IMR-90 (cell line): ENCODE measurements at regions not wholly inside any gene's neighbourhood (a gene's known extent, or its start where the extent isn't known, plus 50 kb on each side); places are given as distances from the start of the nearest gene placed in this dataset.

Experiments
- ATAC-seq: fragments of 200-7000 bp; cut with Tn5 transposase; 2 replicates; pipeline ENCODE4 v1.9.1; 2020; ENCODE audit warnings: low read depth, mild to moderate bottlenecking, moderate library complexity
- BruUV-seq: library from RNA; stranded (reverse); fragments of 400-500 nt; replicated peaks from 2 replicates; lab custom pipeline; 2021; lab: Mats Ljungman, UMichigan
- CTCF ChIA-PET: fragments of 300-600 bp; formaldehyde crosslinking; extraction: SDS; loops from one replicate; lab custom pipeline; 2021; ENCODE audit warnings: antibody characterized with exemption; lab: Yijun Ruan, JAX
- POLR2A ChIA-PET: fragments of 300-600 bp; sonication (Branson Sonifier 250); formaldehyde crosslinking; loops from one replicate; lab custom pipeline; 2022; ENCODE audit warnings: antibody characterized with exemption; ENCODE audit not compliant: unreplicated experiment; lab: Charles Lee
- DNase-seq: peaks from one replicate; pipeline ENCODE4 v3.0.0; 2013
- H2AFZ ChIP-seq: replicated peaks from 2 replicates; pipeline ENCODE3; 2013; ENCODE audit warnings: low read length, mild to moderate bottlenecking; ENCODE audit not compliant: poor library complexity
- H2AK5ac ChIP-seq: 2 replicates; pipeline ENCODE4 v1.6.1; 2013; ENCODE audit warnings: low read depth, low read length, inconsistent platforms
- H2AK9ac ChIP-seq: replicated peaks from 2 replicates; pipeline ENCODE3; 2013; ENCODE audit warnings: mild to moderate bottlenecking, low read depth, low read length, moderate library complexity; ENCODE audit not compliant: poor library complexity
- H2BK120ac ChIP-seq: 2 replicates; pipeline ENCODE4 v1.6.1; 2013; ENCODE audit warnings: low read depth, low read length, inconsistent platforms
- H2BK15ac ChIP-seq: 3 replicates; pipeline ENCODE4 v1.6.1; 2013; ENCODE audit warnings: low read depth, low read length, inconsistent platforms
- H2BK20ac ChIP-seq: 2 replicates; pipeline ENCODE4 v1.6.1; 2013; ENCODE audit warnings: low read depth, mild to moderate bottlenecking, inconsistent platforms, low read length, moderate library complexity
- H2BK5ac ChIP-seq: 2 replicates; pipeline ENCODE4 v1.6.1; 2013; ENCODE audit warnings: mild to moderate bottlenecking, low read depth, low read length, inconsistent platforms; ENCODE audit not compliant: poor library complexity, severe bottlenecking
- H3K14ac ChIP-seq: replicated peaks from 2 replicates; pipeline ENCODE4 v1.6.1; 2013; ENCODE audit warnings: low read depth, low read length, inconsistent platforms
- H3K18ac ChIP-seq: 2 replicates; pipeline ENCODE4 v1.6.1; 2013; ENCODE audit warnings: low read depth, low read length, control low read depth
- H3K23ac ChIP-seq: 2 replicates; pipeline ENCODE4 v1.6.1; 2013; ENCODE audit warnings: low read depth, low read length, inconsistent platforms
- H3K27ac ChIP-seq: 2 replicates; pipeline ENCODE4 v1.5.1; 2013; ENCODE audit warnings: mild to moderate bottlenecking, control low read depth, low read length; ENCODE audit not compliant: insufficient read depth
- H3K27me3 ChIP-seq: 2 replicates; pipeline ENCODE4 v1.6.1; 2013; ENCODE audit warnings: low read length; ENCODE audit not compliant: control insufficient read depth, insufficient read depth
- H3K36me3 ChIP-seq: 2 replicates; pipeline ENCODE4 v1.6.1; 2013; ENCODE audit warnings: low read length, mixed read lengths; ENCODE audit not compliant: control insufficient read depth, insufficient read depth
- H3K4ac ChIP-seq: 2 replicates; pipeline ENCODE4 v1.6.1; 2013; ENCODE audit warnings: low read depth, low read length, inconsistent platforms
- H3K4me1 ChIP-seq: 2 replicates; pipeline ENCODE4 v1.6.1; 2013; ENCODE audit warnings: low read length, mixed read lengths; ENCODE audit not compliant: control insufficient read depth, insufficient read depth
- H3K4me2 ChIP-seq: 2 replicates; pipeline ENCODE4 v1.6.1; 2013; ENCODE audit warnings: low read depth, mild to moderate bottlenecking, control low read depth, low read length, moderate library complexity
- H3K4me3 ChIP-seq: 2 replicates; pipeline ENCODE4 v1.5.1; 2013; ENCODE audit warnings: low read depth, mild to moderate bottlenecking, control low read depth, low read length, moderate library complexity; ENCODE audit not compliant: insufficient read depth
- H3K56ac ChIP-seq: 2 replicates; pipeline ENCODE4 v1.6.1; 2013; ENCODE audit warnings: low read length, inconsistent platforms; ENCODE audit not compliant: insufficient read depth; ENCODE audit errors: extremely low read depth
- H3K79me1 ChIP-seq, 2 experiments: 2 replicates each; pipeline ENCODE4 v1.6.1; 2013; ENCODE audit warnings: low read length in 2 of 2, inconsistent platforms in 1 of 2, low read depth in 1 of 2
- H3K9ac ChIP-seq: 2 replicates; pipeline ENCODE4 v1.6.1; 2013; ENCODE audit warnings: low read depth, low read length, control low read depth
- H3K9me1 ChIP-seq: 2 replicates; pipeline ENCODE4 v1.6.1; 2013; ENCODE audit warnings: low read length, inconsistent platforms; ENCODE audit not compliant: insufficient read depth
- H3K9me3 ChIP-seq: 2 replicates; pipeline ENCODE4 v1.6.1; 2013; ENCODE audit warnings: low read length; ENCODE audit not compliant: control insufficient read depth, insufficient read depth
- H4K20me1 ChIP-seq: 2 replicates; pipeline ENCODE4 v1.6.1; 2013; ENCODE audit warnings: low read length, inconsistent platforms; ENCODE audit not compliant: insufficient read depth
- H4K5ac ChIP-seq: 2 replicates; pipeline ENCODE4 v1.6.1; 2013; ENCODE audit warnings: mild to moderate bottlenecking, low read depth, low read length, control low read depth
- H4K8ac ChIP-seq, 2 experiments: 2 replicates each; pipeline ENCODE4 v1.6.1; 2013; ENCODE audit warnings: low read depth in 2 of 2, low read length in 2 of 2, control low read depth in 1 of 2, inconsistent platforms in 1 of 2
- H4K91ac ChIP-seq: 2 replicates; pipeline ENCODE4 v1.6.1; 2013; ENCODE audit warnings: low read depth, low read length, inconsistent platforms; ENCODE audit not compliant: insufficient read depth
- CHD1 ChIP-seq: IDR thresholded peaks from 2 replicates; pipeline ENCODE4 v1.6.1; 2012; ENCODE audit warnings: low read depth, low read length, improper control_type of control experiment
- ELK1 ChIP-seq: fragments of 150-350 bp; IDR thresholded peaks from 2 replicates; pipeline ENCODE4 v1.6.1; 2016; ENCODE audit warnings: low read depth, mild to moderate bottlenecking, low read length, moderate library complexity, borderline replicate concordance
- RCOR1 ChIP-seq: IDR thresholded peaks from 2 replicates; pipeline ENCODE4 v1.6.1; 2012; ENCODE audit warnings: mild to moderate bottlenecking, low read length, improper control_type of control experiment; ENCODE audit not compliant: insufficient replicate concordance
- RFX5 ChIP-seq: IDR thresholded peaks from 2 replicates; pipeline ENCODE4 v1.8.0; 2012; ENCODE audit warnings: low read depth, mild to moderate bottlenecking, low read length, moderate library complexity
- WGBS, 2 experiments: methylation state at CpG; one replicate each; pipeline versions ENCODE4 v1.1.5 to v1.1.7; 2013; ENCODE audit warnings: missing lambda C conversion rate in 2 of 2; ENCODE audit not compliant: insufficient read length in 1 of 2; ENCODE audit errors: extremely low coverage in 2 of 2; 5-methylcytosine and 5-hydroxymethylcytosine counted together
- dilution Hi-C: fragments of 300-500 bp; cut with HindIII; formaldehyde crosslinking; loops from one replicate; pipeline ENCODE4 v1.14.3; 2018; ENCODE audit warnings: low sequenced_read_pairs; ENCODE audit not compliant: unreplicated experiment
- in situ Hi-C: fragments of 300-500 bp; cut with MboI; formaldehyde crosslinking; loops from 3 replicates; pipeline ENCODE4 v1.14.3; 2019; ENCODE audit warnings: low sequenced_read_pairs, inconsistent platforms, mixed read lengths
- intact Hi-C: fragments of 100-400 bp; cut with micrococcal nuclease; formaldehyde crosslinking; loops from 2 replicates; pipeline ENCODE4 v1.10.0; 2022

- Histone ChIP-seq H2BK20ac (no peak overlapping the region), H3K79me1 (no peaks in the 10 kb centered on the region), H4K20me1 (no peaks in the 10 kb centered on the region), H3K9ac (no peak overlapping the region), H4K5ac (no peak overlapping the region), H3K27ac (no peak overlapping the region), H3K36me3 (no peaks in the 10 kb centered on the region), H3K4me2 (no peak overlapping the region), H3K14ac (no peak overlapping the region), H3K4me1 (no peaks in the 10 kb centered on the region), H3K27me3 (no peaks in the 10 kb centered on the region), H3K4me3 (no peak overlapping the region), H3K4ac (no peak overlapping the region), H2AK9ac (no peak overlapping the region), H2AFZ (no peak overlapping the region), H4K8ac (no peak overlapping the region), H4K91ac (no peak overlapping the region), H2BK120ac (no peak overlapping the region), H3K18ac (no peak overlapping the region), H2AK5ac (no peak overlapping the region), H3K23ac (no peak overlapping the region), H2BK5ac (no peak overlapping the region), H3K9me1 (no peaks in the 10 kb centered on the region), H3K9me3 (peaks cover 13% of the 10 kb centered on the region), H2BK15ac (no peak overlapping the region), H3K56ac (no peak overlapping the region)
- TF ChIP-seq CHD1 (no peak), RCOR1 (no peak), ELK1 (no peak), RFX5 (no peak)
- ATAC-seq = no peak
- 80% methylated on average over 1 of the region's 2 CpGs; no CpG with 5 or more reads in 1 of the 2 experiments for WGBS, 2 experiments
- DNase-seq = no peak
- in situ Hi-C loops = no loop called here
- dilution Hi-C loops = no loop called here
- ChIA-PET CTCF (no interaction called here), POLR2A (no interaction called here)
- BruUV-seq = no TSS peak
- intact Hi-C loops = no loop called here
These were observed 645.9 kb upstream of the CITED2 start for GRCh38 chr6:140020207-140020791.
